OCI-LY1 (cell line): ENCODE measurements at regions not wholly inside any gene's neighbourhood (a gene's known extent, or its start where the extent isn't known, plus 50 kb on each side); places are given as distances from the start of the nearest gene placed in this dataset.

ENCODE experiments used
- H2AFZ ChIP-seq: fragments of 200-600 bp; sonication (generic), shearing (Covaris generic); 2 replicates; pipeline ENCODE4 v1.6.0; 2014; ENCODE audit warnings: antibody characterized with exemption, mild to moderate bottlenecking, low read length
- H3F3A ChIP-seq: fragments of 200-600 bp; sonication (generic), shearing (Covaris generic); 2 replicates; pipeline ENCODE4 v1.6.0; 2014; ENCODE audit warnings: mild to moderate bottlenecking, antibody characterized with exemption, low read length, moderate library complexity; ENCODE audit not compliant: insufficient read depth
- H3K27ac ChIP-seq: fragments of 200-600 bp; sonication (generic); 2 replicates; pipeline ENCODE4 v1.5.1; 2014; ENCODE audit warnings: low read length, mixed run types, mild to moderate bottlenecking, low read depth; ENCODE audit not compliant: poor library complexity, severe bottlenecking
- H3K27me3 ChIP-seq: fragments of 200-600 bp; sonication (generic); 2 replicates; pipeline ENCODE4 v1.6.0; 2014; ENCODE audit warnings: antibody characterized with exemption, mild to moderate bottlenecking, low read length, moderate library complexity; ENCODE audit not compliant: insufficient read depth
- H3K36me3 ChIP-seq: fragments of 200-600 bp; sonication (generic); 2 replicates; pipeline ENCODE4 v1.6.1; 2014; ENCODE audit warnings: mild to moderate bottlenecking, antibody characterized with exemption, low read length, moderate library complexity, mixed read lengths; ENCODE audit not compliant: insufficient read depth
- H3K4me1 ChIP-seq: fragments of 200-600 bp; sonication (generic); 2 replicates; pipeline ENCODE4 v1.5.1; 2014; ENCODE audit warnings: mild to moderate bottlenecking, low read length, moderate library complexity; ENCODE audit not compliant: insufficient read depth, severe bottlenecking
- H3K4me2 ChIP-seq: fragments of 200-600 bp; sonication (generic), shearing (Covaris generic); 2 replicates; pipeline ENCODE4 v1.6.1; 2014; ENCODE audit warnings: low read length
- H3K4me3 ChIP-seq: fragments of 200-600 bp; sonication (generic); 2 replicates; pipeline ENCODE4 v1.5.1; 2014; ENCODE audit warnings: low read length, low read depth, mild to moderate bottlenecking, mixed read lengths; ENCODE audit not compliant: poor library complexity, severe bottlenecking
- H3K79me2 ChIP-seq: fragments of 200-600 bp; shearing (Covaris generic); 2 replicates; pipeline ENCODE4 v1.6.1; 2016; ENCODE audit warnings: mixed run types, low read length, mixed read lengths; ENCODE audit not compliant: insufficient read depth
- H3K9ac ChIP-seq: fragments of 200-600 bp; sonication (generic), shearing (Covaris generic); 2 replicates; pipeline ENCODE4 v1.6.1; 2014; ENCODE audit warnings: mild to moderate bottlenecking, low read length, mixed read lengths
- H3K9me2 ChIP-seq: fragments of 200-600 bp; sonication (generic), shearing (Covaris generic); 2 replicates; pipeline ENCODE4 v1.6.1; 2014; ENCODE audit warnings: low read depth, mild to moderate bottlenecking, low read length, mixed read lengths
- H3K9me3 ChIP-seq: fragments of 200-600 bp; shearing (Covaris generic); 2 replicates; pipeline ENCODE4 v1.6.1; 2014; ENCODE audit warnings: low read length, mixed read lengths
- H4K20me1 ChIP-seq: fragments of 200-600 bp; sonication (generic), shearing (Covaris generic); 2 replicates; pipeline ENCODE4 v1.6.0; 2016; ENCODE audit warnings: mild to moderate bottlenecking, low read length; ENCODE audit not compliant: insufficient read depth
- CTCF ChIP-seq: fragments of 200-600 bp; sonication (generic), shearing (Covaris generic); IDR thresholded peaks from 2 replicates; pipeline ENCODE4 v1.5.1; 2017; ENCODE audit warnings: mild to moderate bottlenecking, antibody characterized with exemption, low read length, moderate library complexity, mixed read lengths
- EZH2 ChIP-seq: fragments of 200-600 bp; sonication (generic), shearing (Covaris generic); IDR thresholded peaks from 2 replicates; pipeline ENCODE4 v1.8.0; 2017; ENCODE audit warnings: borderline replicate concordance, mixed run types, mild to moderate bottlenecking, antibody characterized with exemption, low read length, moderate library complexity, mixed read lengths

GRCh38 chr10:59960751-59961150, 54.4 kb upstream of the CCDC6 start:
- H3K9me3 ChIP-seq: no peaks in the 10 kb centered on the region
- no peak overlapping the region for H3K4me2 ChIP-seq
- H3K9ac ChIP-seq: no peak overlapping the region
- H2AFZ ChIP-seq: no peak overlapping the region
- H3K9me2 ChIP-seq: no peaks in the 10 kb centered on the region
- no peak overlapping the region for H3K4me3 ChIP-seq
- H3K36me3 ChIP-seq: no peaks in the 10 kb centered on the region
- H3K27me3 ChIP-seq: no peaks in the 10 kb centered on the region
- no peaks in the 10 kb centered on the region for H3K79me2 ChIP-seq
- TF ChIP-seq EZH2: no peak
- TF ChIP-seq CTCF: no peak
- H3K4me1 ChIP-seq: no peaks in the 10 kb centered on the region
- no peak overlapping the region for H3K27ac ChIP-seq
- no peaks in the 10 kb centered on the region for H4K20me1 ChIP-seq
- H3F3A ChIP-seq: no peaks in the 10 kb centered on the region

- no peaks in the 10 kb centered on the region for H3K4me1 ChIP-seq
- no peaks in the 10 kb centered on the region for H3K36me3 ChIP-seq
- H3K27me3 ChIP-seq: no peaks in the 10 kb centered on the region
- H3K4me3 ChIP-seq: no peak overlapping the region
- no peaks in the 10 kb centered on the region for H3K9me3 ChIP-seq
- no peaks in the 10 kb centered on the region for H3F3A ChIP-seq
- no peak overlapping the region for H2AFZ ChIP-seq
- H3K79me2 ChIP-seq: no peaks in the 10 kb centered on the region
- no peak overlapping the region for H3K4me2 ChIP-seq
- no peaks in the 10 kb centered on the region for H3K9me2 ChIP-seq
- no peak for TF ChIP-seq CTCF
- TF ChIP-seq EZH2: no peak
- H4K20me1 ChIP-seq: no peaks in the 10 kb centered on the region
- H3K27ac ChIP-seq: no peak overlapping the region
- no peak overlapping the region for H3K9ac ChIP-seq
Measured at GRCh38 chr10:59959504-59960018, 53.2 kb upstream of the CCDC6 start.

- Histone ChIP-seq H3K9ac (no peak overlapping the region), H3F3A (no peaks in the 10 kb centered on the region), H3K27me3 (no peaks in the 10 kb centered on the region), H4K20me1 (no peaks in the 10 kb centered on the region), H3K9me2 (no peaks in the 10 kb centered on the region), H3K4me3 (no peak overlapping the region), H3K4me1 (no peaks in the 10 kb centered on the region), H2AFZ (no peak overlapping the region), H3K27ac (no peak overlapping the region), H3K36me3 (no peaks in the 10 kb centered on the region), H3K9me3 (no peaks in the 10 kb centered on the region), H3K4me2 (no peak overlapping the region), H3K79me2 (no peaks in the 10 kb centered on the region)
- TF ChIP-seq CTCF (no peak), EZH2 (no peak)
Measured at GRCh38 chr10:59958882-59959281, 52.5 kb upstream of the CCDC6 start.
